ENCODE measurements at regions not wholly inside any gene's neighbourhood (a gene's known extent, or its start where the extent isn't known, plus 50 kb on each side); places are given as distances from the start of the nearest gene placed in this dataset.

- no peak for TF ChIP-seq GABPA (IDR thresholded peaks at IDR 0.05; ENCODE audit: low read depth)
- no peak for TF ChIP-seq RAD21 (IDR thresholded peaks at IDR 0.05; ENCODE audit: low read length)
- TF ChIP-seq POLR2AphosphoS5 (IDR thresholded peaks at IDR 0.05; ENCODE audit: low read depth, low read length): no peak
- no peak for TF ChIP-seq RFX5 (IDR thresholded peaks at IDR 0.05; ENCODE audit: low read length)
- TF ChIP-seq EP300 (IDR thresholded peaks at IDR 0.05; ENCODE audit: borderline replicate concordance in 1 of 2, low read depth in 1 of 2, low read length in 1 of 2): no peak
- TF ChIP-seq CTCF (IDR thresholded peaks at IDR 0.05): no peak
- TF ChIP-seq NFIC (IDR thresholded peaks at IDR 0.05; ENCODE audit: borderline replicate concordance): no peak
- TF ChIP-seq, protein P1, sequence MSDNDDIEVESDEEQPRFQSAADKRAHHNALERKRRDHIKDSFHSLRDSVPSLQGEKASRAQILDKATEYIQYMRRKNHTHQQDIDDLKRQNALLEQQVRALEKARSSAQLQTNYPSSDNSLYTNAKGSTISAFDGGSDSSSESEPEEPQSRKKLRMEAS (IDR thresholded peaks at IDR 0.05; ENCODE audit: low read depth): no peak
- TF ChIP-seq MXI1 (IDR thresholded peaks at IDR 0.05; ENCODE audit: low read depth, low read length): no peak
- TF ChIP-seq RXRA (IDR thresholded peaks at IDR 0.05; ENCODE audit: borderline replicate concordance, low read depth): no peak
- no peak for TF ChIP-seq CHD2 (IDR thresholded peaks at IDR 0.05; ENCODE audit: low read length, partially characterized antibody)
- TF ChIP-seq EZH2phosphoT487 (IDR thresholded peaks at IDR 0.05; ENCODE audit: borderline replicate concordance, low read depth): no peak
Observed at GRCh38 chr6:170080169-170080827, 210.6 kb downstream of the DLL1 start.

Data from SK-N-SH (cell line).